Suprapubic skin (tissue), 3 donors: ENCODE measurements at regions not wholly inside any gene's neighbourhood (a gene's known extent, or its start where the extent isn't known, plus 50 kb on each side); places are given as distances from the start of the nearest gene placed in this dataset.

Experiments
- CTCF ChIP-seq, 2 donors: fragments of 200-600 bp in 1 of 2; fragments of 450-650 bp in 1 of 2; sonication (generic) in 1 of 2; IDR thresholded peaks; one replicate each; pipeline ENCODE4 v1.5.1; 2016 to 2019; ENCODE audit warnings: antibody characterized with exemption in 2 of 2, mild to moderate bottlenecking in 1 of 2, moderate library complexity in 1 of 2
- POLR2A ChIP-seq, 2 donors: fragments of 450-650 bp; IDR thresholded peaks; one replicate each; pipeline ENCODE4 v1.6.1; 2017; ENCODE audit warnings: antibody characterized with exemption in 2 of 2, mild to moderate bottlenecking in 2 of 2, moderate library complexity in 2 of 2

- TF ChIP-seq CTCF (IDR thresholded peaks at IDR 0.05) (no peak), POLR2A (IDR thresholded peaks at IDR 0.05) (no peak)
Measured at GRCh38 chr2:23148342-23148741, 236.6 kb upstream of the KLHL29 start.
